Sigmoid colon (tissue), 6 donors: ENCODE measurements at regions not wholly inside any gene's neighbourhood (a gene's known extent, or its start where the extent isn't known, plus 50 kb on each side); places are given as distances from the start of the nearest gene placed in this dataset.

Source experiments
- DNase-seq: peaks from one replicate; pipeline ENCODE4 v3.0.0-alpha.2; 2019
- H3K27ac ChIP-seq, 4 donors: fragments of 200-600 bp; sonication (generic); one replicate each; pipeline ENCODE4 v1.5.1; 2016 to 2019; ENCODE audit warnings: mild to moderate bottlenecking in 1 of 4
- H3K27me3 ChIP-seq, 3 donors: fragments of 200-600 bp; sonication (generic); one replicate each; pipeline ENCODE4 v1.5.1; 2019; ENCODE audit warnings: mild to moderate bottlenecking in 1 of 3
- H3K36me3 ChIP-seq, 4 donors: fragments of 200-600 bp; sonication (generic); one replicate each; pipeline ENCODE4 v1.5.1; 2016 to 2019
- H3K4me1 ChIP-seq, 4 donors: fragments of 200-600 bp; sonication (generic); one replicate each; pipeline ENCODE4 v1.5.1; 2017 to 2019
- H3K4me3 ChIP-seq, 4 donors: fragments of 200-600 bp; sonication (generic); one replicate each; pipeline ENCODE4 v1.5.1; 2017 to 2019; ENCODE audit warnings: mild to moderate bottlenecking in 2 of 4, moderate library complexity in 1 of 4
- H3K9me3 ChIP-seq, 4 donors: fragments of 200-600 bp in 3 of 4; sonication (generic) in 3 of 4; one replicate each; pipeline versions ENCODE4 v1.5.1 to v1.6.1; 2013 to 2019
- EP300 ChIP-seq, 4 donors: sonication (generic); formaldehyde crosslinking; IDR thresholded peaks; one replicate each; pipeline ENCODE4 v1.6.1; 2017; ENCODE audit warnings: antibody characterized with exemption in 4 of 4
- POLR2A ChIP-seq, 2 donors: fragments of 450-650 bp; IDR thresholded peaks; one replicate each; pipeline ENCODE4 v1.6.1; 2016; ENCODE audit warnings: antibody characterized with exemption in 2 of 2, mild to moderate bottlenecking in 2 of 2, moderate library complexity in 2 of 2
- POLR2AphosphoS5 ChIP-seq, 4 donors: sonication (generic); formaldehyde crosslinking; IDR thresholded peaks; one replicate each; pipeline ENCODE4 v1.6.1; 2017; ENCODE audit warnings: antibody characterized with exemption in 4 of 4
- WGBS, 2 donors: extraction: QIAGEN DNeasy Blood & Tissue Kit; methylation state at CpG; one replicate each; pipeline ENCODE4 v1.1.7; 2013; 5-methylcytosine and 5-hydroxymethylcytosine counted together
- intact Hi-C: fragments of 100-400 bp; cut with DNase I; formaldehyde crosslinking; loops from one replicate; pipeline ENCODE4 v1.15.1; 2023
- TF ChIP-seq, protein P1 (sequence below), 4 experiments: fragments of 450-650 bp in 3 of 4; fragments of 200-600 bp in 1 of 4; IDR thresholded peaks; one replicate each; pipeline ENCODE4 v1.5.1; 2016 to 2019; ENCODE audit warnings: antibody characterized with exemption in 4 of 4, mild to moderate bottlenecking in 3 of 4, moderate library complexity in 2 of 4
- donor health status: healthy with polysubstance abuse.
- donor health status: healthy.

GRCh38 chr2:117179405-117179804 lies 635.1 kb upstream of the DDX18 start:
- H3K9me3 ChIP-seq = no peaks in the 10 kb centered on the region
- intact Hi-C loops = no loop called here
- TF ChIP-seq POLR2A (IDR thresholded peaks at IDR 0.05) = no peak
- TF ChIP-seq POLR2AphosphoS5 (IDR thresholded peaks at IDR 0.05) = no peak
- no peak for TF ChIP-seq EP300 (IDR thresholded peaks at IDR 0.05)
- TF ChIP-seq, protein P1, sequence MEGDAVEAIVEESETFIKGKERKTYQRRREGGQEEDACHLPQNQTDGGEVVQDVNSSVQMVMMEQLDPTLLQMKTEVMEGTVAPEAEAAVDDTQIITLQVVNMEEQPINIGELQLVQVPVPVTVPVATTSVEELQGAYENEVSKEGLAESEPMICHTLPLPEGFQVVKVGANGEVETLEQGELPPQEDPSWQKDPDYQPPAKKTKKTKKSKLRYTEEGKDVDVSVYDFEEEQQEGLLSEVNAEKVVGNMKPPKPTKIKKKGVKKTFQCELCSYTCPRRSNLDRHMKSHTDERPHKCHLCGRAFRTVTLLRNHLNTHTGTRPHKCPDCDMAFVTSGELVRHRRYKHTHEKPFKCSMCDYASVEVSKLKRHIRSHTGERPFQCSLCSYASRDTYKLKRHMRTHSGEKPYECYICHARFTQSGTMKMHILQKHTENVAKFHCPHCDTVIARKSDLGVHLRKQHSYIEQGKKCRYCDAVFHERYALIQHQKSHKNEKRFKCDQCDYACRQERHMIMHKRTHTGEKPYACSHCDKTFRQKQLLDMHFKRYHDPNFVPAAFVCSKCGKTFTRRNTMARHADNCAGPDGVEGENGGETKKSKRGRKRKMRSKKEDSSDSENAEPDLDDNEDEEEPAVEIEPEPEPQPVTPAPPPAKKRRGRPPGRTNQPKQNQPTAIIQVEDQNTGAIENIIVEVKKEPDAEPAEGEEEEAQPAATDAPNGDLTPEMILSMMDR (IDR thresholded peaks at IDR 0.05) = no peak
- no peaks in the 10 kb centered on the region for H3K36me3 ChIP-seq
- H3K27me3 ChIP-seq = no peaks in the 10 kb centered on the region
- no peak for DNase-seq
- H3K27ac ChIP-seq = no peak overlapping the region
- 92 to 95% methylated on average over 3 of the region's 3 CpGs for WGBS, 2 donors
- H3K4me1 ChIP-seq = no peaks in the 10 kb centered on the region
- no peak overlapping the region for H3K4me3 ChIP-seq

GRCh38 chr2:117190856-117191559 lies 623.5 kb upstream of the DDX18 start:
- Histone ChIP-seq H3K9me3 (no peaks in the 10 kb centered on the region), H3K4me3 (no peak overlapping the region), H3K36me3 (no peaks in the 10 kb centered on the region), H3K27me3 (no peaks in the 10 kb centered on the region), H3K4me1 (no peaks in the 10 kb centered on the region), H3K27ac (no peak overlapping the region)
- intact Hi-C loops = no loop called here
- 77 to 90% methylated on average over 6 of the region's 6 CpGs for WGBS, 2 donors
- no peak for TF ChIP-seq POLR2A (IDR thresholded peaks at IDR 0.05)
- TF ChIP-seq POLR2AphosphoS5 (IDR thresholded peaks at IDR 0.05) = no peak
- TF ChIP-seq, protein P1 (IDR thresholded peaks at IDR 0.05) = no peak
- no peak for TF ChIP-seq EP300 (IDR thresholded peaks at IDR 0.05)
- no peak for DNase-seq

- Histone ChIP-seq H3K27ac (no peak overlapping the region), H3K4me1 (no peaks in the 10 kb centered on the region), H3K9me3 (no peaks in the 10 kb centered on the region), H3K27me3 (no peaks in the 10 kb centered on the region), H3K36me3 (no peaks in the 10 kb centered on the region), H3K4me3 (no peak overlapping the region)
- intact Hi-C loops = no loop called here
- TF ChIP-seq, protein P1 (IDR thresholded peaks at IDR 0.05) = no peak
- no peak for TF ChIP-seq POLR2A (IDR thresholded peaks at IDR 0.05)
- no peak for TF ChIP-seq POLR2AphosphoS5 (IDR thresholded peaks at IDR 0.05)
- TF ChIP-seq EP300 (IDR thresholded peaks at IDR 0.05) = no peak
- DNase-seq = no peak
- 95% methylated on average over 4 of the region's 4 CpGs for WGBS, 2 donors
Observed at GRCh38 chr2:117195381-117195780, 619.1 kb upstream of the DDX18 start.

DNA sequence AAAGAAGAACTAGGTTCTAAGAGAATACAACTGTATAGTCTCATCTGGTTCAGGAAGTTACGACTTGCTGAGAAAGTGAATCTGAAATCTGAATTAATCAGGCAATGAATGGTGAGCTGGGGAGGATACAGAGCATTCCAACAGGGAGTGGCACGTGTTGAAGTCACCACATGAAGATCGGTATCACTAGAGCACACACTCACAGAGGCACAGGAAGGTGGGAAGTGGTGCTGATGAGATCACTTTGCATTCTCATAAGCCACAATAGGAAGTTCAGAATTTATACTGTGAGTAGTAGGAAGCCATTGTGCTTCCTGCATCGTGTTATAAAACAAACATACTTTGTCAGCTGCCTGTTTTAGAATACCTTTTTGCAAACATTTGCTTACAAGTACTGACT lies 615.0 kb upstream of the DDX18 start:
- Histone ChIP-seq H3K36me3 (no peaks in the 10 kb centered on the region), H3K9me3 (no peaks in the 10 kb centered on the region), H3K27ac (no peak overlapping the region), H3K4me3 (no peak overlapping the region), H3K4me1 (no peaks in the 10 kb centered on the region), H3K27me3 (no peaks in the 10 kb centered on the region)
- DNase-seq = no peak
- WGBS, 2 donors = 41 to 72% methylated on average over 4 of the region's 4 CpGs
- TF ChIP-seq EP300 (IDR thresholded peaks at IDR 0.05) = no peak
- TF ChIP-seq POLR2A (IDR thresholded peaks at IDR 0.05) = no peak
- TF ChIP-seq POLR2AphosphoS5 (IDR thresholded peaks at IDR 0.05) = no peak
- TF ChIP-seq, protein P1 (IDR thresholded peaks at IDR 0.05) = no peak
- intact Hi-C loops = no loop called here

GRCh38 chr2:117212562-117212961 lies 601.9 kb upstream of the DDX18 start:
- intact Hi-C loops = no loop called here
- TF ChIP-seq EP300 (IDR thresholded peaks at IDR 0.05) = no peak
- TF ChIP-seq, protein P1 (IDR thresholded peaks at IDR 0.05) = no peak
- TF ChIP-seq POLR2AphosphoS5 (IDR thresholded peaks at IDR 0.05) = no peak
- H3K9me3 ChIP-seq = no peaks in the 10 kb centered on the region
- H3K27me3 ChIP-seq = no peaks in the 10 kb centered on the region
- no peaks in the 10 kb centered on the region for H3K36me3 ChIP-seq
- no peak overlapping the region for H3K4me3 ChIP-seq
- H3K27ac ChIP-seq = no peak overlapping the region
- no peak for DNase-seq
- no peaks in the 10 kb centered on the region for H3K4me1 ChIP-seq
- 87 to 93% methylated on average over 2 of the region's 2 CpGs for WGBS, 2 donors
